PFSK-1 (cell line): ENCODE measurements at regions not wholly inside any gene's neighbourhood (a gene's known extent, or its start where the extent isn't known, plus 50 kb on each side); places are given as distances from the start of the nearest gene placed in this dataset.

Experiments used
- TAF1 ChIP-seq: IDR thresholded peaks from 2 replicates; pipeline ENCODE4 v1.6.1; 2012; ENCODE audit warnings: low read length, control low read depth, borderline replicate concordance; ENCODE audit not compliant: insufficient read depth
- TF ChIP-seq, protein P1 (sequence below), 2 experiments: IDR thresholded peaks; 2 replicates each; pipeline versions ENCODE4 v1.6.1 to v1.8.0; 2011 to 2012; ENCODE audit warnings: low read depth in 2 of 2, low read length in 2 of 2, control low read depth in 1 of 2, inconsistent platforms in 1 of 2, mild to moderate bottlenecking in 1 of 2, moderate library complexity in 1 of 2; ENCODE audit not compliant: insufficient read depth in 1 of 2

DNA sequence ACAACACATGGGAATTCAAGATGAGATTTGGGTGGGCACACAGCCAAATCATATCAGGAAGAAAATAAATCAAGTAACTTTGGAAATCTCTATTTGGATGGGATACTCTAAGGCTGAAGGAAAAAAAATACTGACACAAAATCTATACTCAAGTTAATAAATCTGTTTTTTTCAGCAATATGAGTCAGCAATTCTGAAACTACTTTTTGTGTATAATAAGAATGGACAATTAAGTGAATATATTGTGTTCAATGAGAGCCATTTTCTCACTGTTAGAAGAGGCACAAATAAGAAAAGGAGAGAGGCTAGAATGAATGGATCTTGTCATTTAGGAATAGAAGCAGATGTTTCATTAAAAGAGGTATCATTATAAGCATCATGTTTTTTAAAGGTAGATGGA, 651.0 kb downstream of the TAF11L14 start:
- no peak for TF ChIP-seq TAF1
- TF ChIP-seq, protein P1, sequence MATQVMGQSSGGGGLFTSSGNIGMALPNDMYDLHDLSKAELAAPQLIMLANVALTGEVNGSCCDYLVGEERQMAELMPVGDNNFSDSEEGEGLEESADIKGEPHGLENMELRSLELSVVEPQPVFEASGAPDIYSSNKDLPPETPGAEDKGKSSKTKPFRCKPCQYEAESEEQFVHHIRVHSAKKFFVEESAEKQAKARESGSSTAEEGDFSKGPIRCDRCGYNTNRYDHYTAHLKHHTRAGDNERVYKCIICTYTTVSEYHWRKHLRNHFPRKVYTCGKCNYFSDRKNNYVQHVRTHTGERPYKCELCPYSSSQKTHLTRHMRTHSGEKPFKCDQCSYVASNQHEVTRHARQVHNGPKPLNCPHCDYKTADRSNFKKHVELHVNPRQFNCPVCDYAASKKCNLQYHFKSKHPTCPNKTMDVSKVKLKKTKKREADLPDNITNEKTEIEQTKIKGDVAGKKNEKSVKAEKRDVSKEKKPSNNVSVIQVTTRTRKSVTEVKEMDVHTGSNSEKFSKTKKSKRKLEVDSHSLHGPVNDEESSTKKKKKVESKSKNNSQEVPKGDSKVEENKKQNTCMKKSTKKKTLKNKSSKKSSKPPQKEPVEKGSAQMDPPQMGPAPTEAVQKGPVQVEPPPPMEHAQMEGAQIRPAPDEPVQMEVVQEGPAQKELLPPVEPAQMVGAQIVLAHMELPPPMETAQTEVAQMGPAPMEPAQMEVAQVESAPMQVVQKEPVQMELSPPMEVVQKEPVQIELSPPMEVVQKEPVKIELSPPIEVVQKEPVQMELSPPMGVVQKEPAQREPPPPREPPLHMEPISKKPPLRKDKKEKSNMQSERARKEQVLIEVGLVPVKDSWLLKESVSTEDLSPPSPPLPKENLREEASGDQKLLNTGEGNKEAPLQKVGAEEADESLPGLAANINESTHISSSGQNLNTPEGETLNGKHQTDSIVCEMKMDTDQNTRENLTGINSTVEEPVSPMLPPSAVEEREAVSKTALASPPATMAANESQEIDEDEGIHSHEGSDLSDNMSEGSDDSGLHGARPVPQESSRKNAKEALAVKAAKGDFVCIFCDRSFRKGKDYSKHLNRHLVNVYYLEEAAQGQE (IDR thresholded peaks at IDR 0.05; ENCODE audit: insufficient read depth in 1 of 2, low read depth in 2 of 2, low read length in 2 of 2), result no peak
